Keratinocyte (primary cell): ENCODE measurements at regions not wholly inside any gene's neighbourhood (a gene's known extent, or its start where the extent isn't known, plus 50 kb on each side); places are given as distances from the start of the nearest gene placed in this dataset.

Experiments used
- DNase-seq: peaks from one replicate; pipeline ENCODE4 v3.0.0-alpha.2; 2011; ENCODE audit warnings: low read depth, missing footprints, low spot score
- FAIRE-seq: peaks from 2 replicates; lab custom pipeline; 2011; peaks lifted over from hg19 to GRCh38; lab: Jason Lieb, UNC
- H2AFZ ChIP-seq: 2 replicates; pipeline ENCODE4 v1.6.0; 2012; ENCODE audit warnings: low read length, control low read depth, inconsistent platforms; ENCODE audit not compliant: control insufficient read depth
- H3K27ac ChIP-seq: 2 replicates; pipeline ENCODE4 v1.5.1; 2011; ENCODE audit warnings: low read length; ENCODE audit not compliant: control insufficient read depth, insufficient read depth
- H3K27me3 ChIP-seq: 3 replicates; pipeline ENCODE4 v1.6.0; 2011; ENCODE audit warnings: low read length; ENCODE audit not compliant: control insufficient read depth, insufficient read depth; ENCODE audit errors: extremely low read depth
- H3K36me3 ChIP-seq, 2 experiments: 2 replicates in 1 of 2; 3 replicates in 1 of 2; pipeline ENCODE4 v1.5.1; 2011; ENCODE audit warnings: low read length in 2 of 2, mild to moderate bottlenecking in 1 of 2; ENCODE audit not compliant: control insufficient read depth in 2 of 2, insufficient read depth in 2 of 2; ENCODE audit errors: extremely low read depth in 1 of 2
- H3K4me1 ChIP-seq: 3 replicates; pipeline ENCODE4 v1.5.1; 2011; ENCODE audit warnings: low read length; ENCODE audit not compliant: control insufficient read depth, insufficient read depth; ENCODE audit errors: extremely low read depth
- H3K4me2 ChIP-seq: 3 replicates; pipeline ENCODE4 v1.6.0; 2011; ENCODE audit warnings: low read depth, low read length; ENCODE audit not compliant: control insufficient read depth, insufficient read depth; ENCODE audit errors: extremely low read depth
- H3K4me3 ChIP-seq, 3 experiments: fragments of 200-600 bp in 1 of 3; sonication (generic) in 1 of 3; 2 replicates in 2 of 3; 3 replicates in 1 of 3; pipeline ENCODE4 v1.5.1; 2011 to 2016; ENCODE audit warnings: low read length in 3 of 3, mild to moderate bottlenecking in 3 of 3, control low read depth in 2 of 3, inconsistent platforms in 1 of 3, low read depth in 1 of 3, mixed read lengths in 1 of 3, mixed run types in 1 of 3, moderate library complexity in 1 of 3; ENCODE audit not compliant: control insufficient read depth in 2 of 3, insufficient read depth in 2 of 3; ENCODE audit errors: extremely low read depth in 1 of 3
- H3K79me2 ChIP-seq: 2 replicates; pipeline ENCODE4 v1.6.0; 2012; ENCODE audit warnings: low read length; ENCODE audit not compliant: control insufficient read depth, insufficient read depth
- H3K9ac ChIP-seq: 3 replicates; pipeline ENCODE4 v1.6.0; 2011; ENCODE audit warnings: low read length; ENCODE audit not compliant: control insufficient read depth, insufficient read depth; ENCODE audit errors: extremely low read depth
- H3K9me1 ChIP-seq: 3 replicates; pipeline ENCODE4 v1.6.0; 2011; ENCODE audit warnings: low read length; ENCODE audit not compliant: control insufficient read depth, insufficient read depth; ENCODE audit errors: extremely low read depth
- H3K9me3 ChIP-seq: 2 replicates; pipeline ENCODE4 v1.5.1; 2012; ENCODE audit warnings: low read depth, low read length; ENCODE audit not compliant: control insufficient read depth
- H4K20me1 ChIP-seq: 3 replicates; pipeline ENCODE4 v1.6.0; 2011; ENCODE audit warnings: low read length; ENCODE audit not compliant: control insufficient read depth, insufficient read depth; ENCODE audit errors: extremely low read depth
- EZH2 ChIP-seq: IDR thresholded peaks from one replicate; pipeline ENCODE4 v1.6.1; 2012; ENCODE audit warnings: inconsistent platforms, mild to moderate bottlenecking, low read length, moderate library complexity
- dilution Hi-C: fragments of 300-500 bp; cut with MboI; formaldehyde crosslinking; loops from one replicate; pipeline ENCODE4 v1.7.0; 2020; ENCODE audit warnings: low sequenced_read_pairs; ENCODE audit not compliant: extremely low pct_ligation_motif_present
- TF ChIP-seq, protein P1 (sequence below), 3 experiments: IDR thresholded peaks in 1 of 3; conservative IDR thresholded peaks in 1 of 3; optimal IDR thresholded peaks in 1 of 3; 2 replicates in 2 of 3; 3 replicates in 1 of 3; pipeline versions ENCODE3 to v1.5.1; 2011; ENCODE audit warnings: low read length in 3 of 3, mild to moderate bottlenecking in 3 of 3, moderate library complexity in 2 of 3, control low read depth in 1 of 3, inconsistent platforms in 1 of 3; ENCODE audit not compliant: insufficient read depth in 2 of 3; ENCODE audit errors: extremely low read depth in 1 of 3

GRCh38 chr13:33891196-33891742 lies 73.3 kb downstream of the RFC3 start:
- no peaks in the 10 kb centered on the region for H3K79me2 ChIP-seq
- TF ChIP-seq, protein P1, sequence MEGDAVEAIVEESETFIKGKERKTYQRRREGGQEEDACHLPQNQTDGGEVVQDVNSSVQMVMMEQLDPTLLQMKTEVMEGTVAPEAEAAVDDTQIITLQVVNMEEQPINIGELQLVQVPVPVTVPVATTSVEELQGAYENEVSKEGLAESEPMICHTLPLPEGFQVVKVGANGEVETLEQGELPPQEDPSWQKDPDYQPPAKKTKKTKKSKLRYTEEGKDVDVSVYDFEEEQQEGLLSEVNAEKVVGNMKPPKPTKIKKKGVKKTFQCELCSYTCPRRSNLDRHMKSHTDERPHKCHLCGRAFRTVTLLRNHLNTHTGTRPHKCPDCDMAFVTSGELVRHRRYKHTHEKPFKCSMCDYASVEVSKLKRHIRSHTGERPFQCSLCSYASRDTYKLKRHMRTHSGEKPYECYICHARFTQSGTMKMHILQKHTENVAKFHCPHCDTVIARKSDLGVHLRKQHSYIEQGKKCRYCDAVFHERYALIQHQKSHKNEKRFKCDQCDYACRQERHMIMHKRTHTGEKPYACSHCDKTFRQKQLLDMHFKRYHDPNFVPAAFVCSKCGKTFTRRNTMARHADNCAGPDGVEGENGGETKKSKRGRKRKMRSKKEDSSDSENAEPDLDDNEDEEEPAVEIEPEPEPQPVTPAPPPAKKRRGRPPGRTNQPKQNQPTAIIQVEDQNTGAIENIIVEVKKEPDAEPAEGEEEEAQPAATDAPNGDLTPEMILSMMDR (optimal IDR thresholded peaks at IDR 0.05 in 1 of 3, IDR thresholded peaks at IDR 0.05 in 1 of 3, conservative IDR thresholded peaks at IDR 0.05 in 1 of 3; ENCODE audit: extremely low read depth in 1 of 3, insufficient read depth in 2 of 3, low read length in 3 of 3) = no peak
- no peak for TF ChIP-seq EZH2
- dilution Hi-C loops = no loop called here
- H3K27me3 ChIP-seq = no peaks in the 10 kb centered on the region
- H4K20me1 ChIP-seq = no peaks in the 10 kb centered on the region
- DNase-seq (no peak), FAIRE-seq (no peak)
- H3K9ac ChIP-seq = no peak overlapping the region
- no peaks in the 10 kb centered on the region for H3K4me1 ChIP-seq
- H3K27ac ChIP-seq = no peak overlapping the region
- H3K9me3 ChIP-seq = no peaks in the 10 kb centered on the region
- no peak overlapping the region for H2AFZ ChIP-seq
- H3K4me3 ChIP-seq = no peak overlapping the region
- H3K9me1 ChIP-seq = no peaks in the 10 kb centered on the region
- H3K4me2 ChIP-seq = no peak overlapping the region
- no peaks in the 10 kb centered on the region for H3K36me3 ChIP-seq

GRCh38 chr13:33893559-33893958 lies 75.6 kb downstream of the RFC3 start:
- Histone ChIP-seq H3K4me2 (no peak overlapping the region), H3K9ac (no peak overlapping the region), H3K4me1 (no peaks in the 10 kb centered on the region), H2AFZ (no peak overlapping the region), H3K27ac (no peak overlapping the region), H3K36me3 (no peaks in the 10 kb centered on the region), H3K9me3 (no peaks in the 10 kb centered on the region), H3K79me2 (no peaks in the 10 kb centered on the region), H3K27me3 (no peaks in the 10 kb centered on the region), H3K9me1 (no peaks in the 10 kb centered on the region), H4K20me1 (no peaks in the 10 kb centered on the region), H3K4me3 (no peak overlapping the region)
- dilution Hi-C loops = no loop called here
- FAIRE-seq = no peak
- TF ChIP-seq, protein P1 (optimal IDR thresholded peaks at IDR 0.05 in 1 of 3, IDR thresholded peaks at IDR 0.05 in 1 of 3, conservative IDR thresholded peaks at IDR 0.05 in 1 of 3; ENCODE audit: extremely low read depth in 1 of 3, insufficient read depth in 2 of 3, low read length in 3 of 3) = no peak
- no peak for TF ChIP-seq EZH2
- DNase-seq = no peak
